ENCODE measurements at regions not wholly inside any gene's neighbourhood (a gene's known extent, or its start where the extent isn't known, plus 50 kb on each side); places are given as distances from the start of the nearest gene placed in this dataset.
"Not testable (repeated sequence)": the region's sequence is repeated elsewhere in the genome, so short reads cannot be mapped to it uniquely, and the experiment has no call there.

- no peak for DNase-seq
These were observed 248.9 kb downstream of the MYCN start for GRCh38 chr2:16189029-16189835.

GRCh38 chr2:16188261-16188890, 248.0 kb downstream of the MYCN start:
- no peak for DNase-seq

GRCh38 chr2:16187482-16187817, 247.1 kb downstream of the MYCN start:
- DNase-seq: no peak

- no peak for DNase-seq
These were observed 246.5 kb downstream of the MYCN start for GRCh38 chr2:16186661-16187481.

- DNase-seq: no peak
These were observed 245.5 kb downstream of the MYCN start for GRCh38 chr2:16185801-16186272.

GRCh38 chr2:16184945-16185660, 244.8 kb downstream of the MYCN start:
- no peak for DNase-seq

- DNase-seq: no peak
These were observed 244.1 kb downstream of the MYCN start for GRCh38 chr2:16184341-16184890.

- no peak for DNase-seq
These were observed 243.0 kb downstream of the MYCN start for GRCh38 chr2:16183345-16183744.

GRCh38 chr2:16182841-16183240, 242.5 kb downstream of the MYCN start:
- no peak for DNase-seq

GRCh38 chr2:16182311-16182815, 242.0 kb downstream of the MYCN start:
- not testable (repeated sequence) for DNase-seq

GRCh38 chr2:16181741-16182090, 241.4 kb downstream of the MYCN start:
- no peak for DNase-seq

GRCh38 chr2:16181062-16181740, 240.9 kb downstream of the MYCN start:
- no peak for DNase-seq

- DNase-seq: no peak
These were observed 240.3 kb downstream of the MYCN start for GRCh38 chr2:16180631-16181030.

- DNase-seq: no peak
These were observed 239.5 kb downstream of the MYCN start for GRCh38 chr2:16179701-16180416.

- DNase-seq: no peak
These were observed 238.3 kb downstream of the MYCN start for GRCh38 chr2:16178551-16179130.

GRCh38 chr2:16177671-16178180, 237.4 kb downstream of the MYCN start:
- no peak for DNase-seq

GRCh38 chr2:16176971-16177480, 236.7 kb downstream of the MYCN start:
- DNase-seq: no peak

GRCh38 chr2:16175247-16175825, 235.0 kb downstream of the MYCN start:
- no peak for DNase-seq

GRCh38 chr2:16174693-16175045, 234.3 kb downstream of the MYCN start:
- no peak for DNase-seq
